ENCODE measurements at regions not wholly inside any gene's neighbourhood (a gene's known extent, or its start where the extent isn't known, plus 50 kb on each side); places are given as distances from the start of the nearest gene placed in this dataset.

DNA sequence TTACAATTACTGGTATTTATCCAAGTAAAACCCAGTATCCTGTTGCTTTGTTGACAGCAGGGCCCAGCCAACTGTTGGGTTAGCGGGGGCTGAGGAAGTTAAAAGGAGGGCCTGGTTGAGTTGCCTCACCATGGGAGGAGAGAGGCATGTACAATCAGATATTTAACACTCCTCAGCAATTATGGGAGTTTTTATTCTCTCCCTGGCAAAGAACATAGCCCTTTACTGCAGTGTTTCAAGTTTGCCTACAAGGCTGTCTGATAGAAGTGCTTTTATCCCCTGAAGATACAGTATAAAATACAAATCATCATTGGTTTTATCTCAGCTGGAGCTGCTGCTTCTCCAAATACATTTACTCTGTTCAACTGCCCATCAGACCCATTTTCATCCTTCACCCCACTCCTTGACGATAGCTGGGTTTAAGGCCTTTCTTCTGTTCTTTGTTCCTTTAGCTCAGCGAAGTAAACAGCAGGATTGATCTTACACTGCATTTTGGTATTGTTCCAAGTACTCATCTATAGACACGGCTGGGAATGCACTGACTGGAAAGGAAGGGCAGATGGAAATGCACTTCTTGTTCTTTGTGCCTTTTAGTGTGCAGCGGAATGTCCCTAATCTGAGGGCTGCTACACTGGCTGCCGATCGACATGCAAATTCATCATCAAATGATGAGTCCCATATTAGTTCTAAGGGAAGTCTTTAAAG is 402.5 kb upstream of the SPRED2 start:
- TF ChIP-seq, protein P1, sequence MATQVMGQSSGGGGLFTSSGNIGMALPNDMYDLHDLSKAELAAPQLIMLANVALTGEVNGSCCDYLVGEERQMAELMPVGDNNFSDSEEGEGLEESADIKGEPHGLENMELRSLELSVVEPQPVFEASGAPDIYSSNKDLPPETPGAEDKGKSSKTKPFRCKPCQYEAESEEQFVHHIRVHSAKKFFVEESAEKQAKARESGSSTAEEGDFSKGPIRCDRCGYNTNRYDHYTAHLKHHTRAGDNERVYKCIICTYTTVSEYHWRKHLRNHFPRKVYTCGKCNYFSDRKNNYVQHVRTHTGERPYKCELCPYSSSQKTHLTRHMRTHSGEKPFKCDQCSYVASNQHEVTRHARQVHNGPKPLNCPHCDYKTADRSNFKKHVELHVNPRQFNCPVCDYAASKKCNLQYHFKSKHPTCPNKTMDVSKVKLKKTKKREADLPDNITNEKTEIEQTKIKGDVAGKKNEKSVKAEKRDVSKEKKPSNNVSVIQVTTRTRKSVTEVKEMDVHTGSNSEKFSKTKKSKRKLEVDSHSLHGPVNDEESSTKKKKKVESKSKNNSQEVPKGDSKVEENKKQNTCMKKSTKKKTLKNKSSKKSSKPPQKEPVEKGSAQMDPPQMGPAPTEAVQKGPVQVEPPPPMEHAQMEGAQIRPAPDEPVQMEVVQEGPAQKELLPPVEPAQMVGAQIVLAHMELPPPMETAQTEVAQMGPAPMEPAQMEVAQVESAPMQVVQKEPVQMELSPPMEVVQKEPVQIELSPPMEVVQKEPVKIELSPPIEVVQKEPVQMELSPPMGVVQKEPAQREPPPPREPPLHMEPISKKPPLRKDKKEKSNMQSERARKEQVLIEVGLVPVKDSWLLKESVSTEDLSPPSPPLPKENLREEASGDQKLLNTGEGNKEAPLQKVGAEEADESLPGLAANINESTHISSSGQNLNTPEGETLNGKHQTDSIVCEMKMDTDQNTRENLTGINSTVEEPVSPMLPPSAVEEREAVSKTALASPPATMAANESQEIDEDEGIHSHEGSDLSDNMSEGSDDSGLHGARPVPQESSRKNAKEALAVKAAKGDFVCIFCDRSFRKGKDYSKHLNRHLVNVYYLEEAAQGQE (IDR thresholded peaks at IDR 0.05; ENCODE audit: borderline replicate concordance in 1 of 2, low read depth in 1 of 2, low read length in 2 of 2): no peak
- TF ChIP-seq EP300 (IDR thresholded peaks at IDR 0.05; ENCODE audit: low read depth in 2 of 2, low read length in 2 of 2) (no peak), EP300 (CRISPR knock-in tag; IDR thresholded peaks at IDR 0.05; ENCODE audit: borderline replicate concordance) (no peak), ZBTB42 (CRISPR knock-in tag; IDR thresholded peaks at IDR 0.05) (no peak), EZH2 (conservative IDR thresholded peaks at IDR 0.05; ENCODE audit: low read depth, low read length) (no peak)
- TF ChIP-seq, protein P2, sequence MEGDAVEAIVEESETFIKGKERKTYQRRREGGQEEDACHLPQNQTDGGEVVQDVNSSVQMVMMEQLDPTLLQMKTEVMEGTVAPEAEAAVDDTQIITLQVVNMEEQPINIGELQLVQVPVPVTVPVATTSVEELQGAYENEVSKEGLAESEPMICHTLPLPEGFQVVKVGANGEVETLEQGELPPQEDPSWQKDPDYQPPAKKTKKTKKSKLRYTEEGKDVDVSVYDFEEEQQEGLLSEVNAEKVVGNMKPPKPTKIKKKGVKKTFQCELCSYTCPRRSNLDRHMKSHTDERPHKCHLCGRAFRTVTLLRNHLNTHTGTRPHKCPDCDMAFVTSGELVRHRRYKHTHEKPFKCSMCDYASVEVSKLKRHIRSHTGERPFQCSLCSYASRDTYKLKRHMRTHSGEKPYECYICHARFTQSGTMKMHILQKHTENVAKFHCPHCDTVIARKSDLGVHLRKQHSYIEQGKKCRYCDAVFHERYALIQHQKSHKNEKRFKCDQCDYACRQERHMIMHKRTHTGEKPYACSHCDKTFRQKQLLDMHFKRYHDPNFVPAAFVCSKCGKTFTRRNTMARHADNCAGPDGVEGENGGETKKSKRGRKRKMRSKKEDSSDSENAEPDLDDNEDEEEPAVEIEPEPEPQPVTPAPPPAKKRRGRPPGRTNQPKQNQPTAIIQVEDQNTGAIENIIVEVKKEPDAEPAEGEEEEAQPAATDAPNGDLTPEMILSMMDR (CRISPR knock-in tag; IDR thresholded peaks at IDR 0.05): no peak
